OCI-LY3 (cell line): ENCODE measurements at regions not wholly inside any gene's neighbourhood (a gene's known extent, or its start where the extent isn't known, plus 50 kb on each side); places are given as distances from the start of the nearest gene placed in this dataset.

Experiments
- EZH2phosphoT487 ChIP-seq: fragments of 200-600 bp; shearing (Covaris generic); IDR thresholded peaks from 2 replicates; pipeline ENCODE4 v1.6.1; 2018; ENCODE audit warnings: antibody characterized with exemption, mixed run types, low read depth
- TF ChIP-seq, protein P1 (sequence below): fragments of 200-600, 300-600 bp; sonication (generic); IDR thresholded peaks from 2 replicates; pipeline ENCODE4 v1.5.1; 2014; ENCODE audit warnings: antibody characterized with exemption, low read length, low read depth

DNA sequence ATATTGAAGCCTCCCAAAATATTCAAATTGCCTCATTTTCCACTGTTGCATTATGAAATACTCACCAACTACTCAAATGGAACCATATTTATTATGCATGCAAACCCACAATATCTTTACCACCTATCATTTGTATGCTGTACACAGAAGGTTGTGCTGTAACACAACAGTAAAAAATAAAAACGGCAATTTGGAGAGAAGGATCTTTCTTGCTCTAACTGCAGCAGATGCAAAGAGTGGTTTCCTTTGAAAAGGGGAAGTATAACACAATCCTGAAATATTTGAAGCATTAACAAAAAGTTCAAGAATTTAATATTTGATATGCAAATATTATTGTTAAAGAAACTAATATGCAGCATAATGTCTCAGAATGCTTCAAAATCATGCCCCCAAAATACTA lies 244.5 kb upstream of the SUCLG2 start:
- TF ChIP-seq, protein P1, sequence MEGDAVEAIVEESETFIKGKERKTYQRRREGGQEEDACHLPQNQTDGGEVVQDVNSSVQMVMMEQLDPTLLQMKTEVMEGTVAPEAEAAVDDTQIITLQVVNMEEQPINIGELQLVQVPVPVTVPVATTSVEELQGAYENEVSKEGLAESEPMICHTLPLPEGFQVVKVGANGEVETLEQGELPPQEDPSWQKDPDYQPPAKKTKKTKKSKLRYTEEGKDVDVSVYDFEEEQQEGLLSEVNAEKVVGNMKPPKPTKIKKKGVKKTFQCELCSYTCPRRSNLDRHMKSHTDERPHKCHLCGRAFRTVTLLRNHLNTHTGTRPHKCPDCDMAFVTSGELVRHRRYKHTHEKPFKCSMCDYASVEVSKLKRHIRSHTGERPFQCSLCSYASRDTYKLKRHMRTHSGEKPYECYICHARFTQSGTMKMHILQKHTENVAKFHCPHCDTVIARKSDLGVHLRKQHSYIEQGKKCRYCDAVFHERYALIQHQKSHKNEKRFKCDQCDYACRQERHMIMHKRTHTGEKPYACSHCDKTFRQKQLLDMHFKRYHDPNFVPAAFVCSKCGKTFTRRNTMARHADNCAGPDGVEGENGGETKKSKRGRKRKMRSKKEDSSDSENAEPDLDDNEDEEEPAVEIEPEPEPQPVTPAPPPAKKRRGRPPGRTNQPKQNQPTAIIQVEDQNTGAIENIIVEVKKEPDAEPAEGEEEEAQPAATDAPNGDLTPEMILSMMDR, result no peak
- no peak for TF ChIP-seq EZH2phosphoT487
